Adrenal gland (tissue), 9 donors: ENCODE measurements at regions not wholly inside any gene's neighbourhood (a gene's known extent, or its start where the extent isn't known, plus 50 kb on each side); places are given as distances from the start of the nearest gene placed in this dataset.
A peak's percentile ranks its signal among the peaks of the same experiment; 100 is the strongest.

ENCODE experiments used
- DNase-seq, 7 donors: peaks; one replicate each; pipeline ENCODE4 v3.0.0-alpha.2; 2019 to 2020
- H3K27ac ChIP-seq, 5 donors: fragments of 200-600 bp; sonication (generic) in 4 of 5; 1 replicate in 3 of 5; 2 replicates in 2 of 5; pipeline versions ENCODE4 v1.5.1 to v1.8.0; 2016 to 2020; ENCODE audit warnings: mild to moderate bottlenecking in 1 of 5
- H3K27me3 ChIP-seq: fragments of 200-600 bp; 2 replicates; pipeline ENCODE4 v1.8.0; 2021
- H3K36me3 ChIP-seq, 2 donors: fragments of 200-600 bp; replicated peaks in 1 of 2; 1 replicate in 1 of 2; 2 replicates in 1 of 2; pipeline versions ENCODE4 v1.5.1 to v1.8.0; 2018 to 2022
- H3K4me1 ChIP-seq, 2 donors: fragments of 200-600 bp; replicated peaks in 1 of 2; 1 replicate in 1 of 2; 2 replicates in 1 of 2; pipeline versions ENCODE4 v1.5.1 to v1.8.0; 2018 to 2021
- H3K4me3 ChIP-seq, 4 donors: fragments of 200-600 bp; sonication (generic) in 3 of 4; one replicate each; pipeline ENCODE4 v1.5.1; 2016 to 2018
- H3K9me3 ChIP-seq, 3 donors: fragments of 200-600 bp; sonication (generic) in 1 of 3; replicated peaks in 1 of 3; 1 replicate in 2 of 3; 2 replicates in 1 of 3; pipeline versions ENCODE4 v1.5.1 to v1.8.0; 2016 to 2021
- CTCF ChIP-seq, 6 experiments: fragments of 450-650 bp in 4 of 6; fragments of 200-600 bp in 2 of 6; sonication (generic) in 1 of 6; IDR thresholded peaks; 1 replicate in 5 of 6; 2 replicates in 1 of 6; pipeline versions ENCODE4 v1.5.1 to v1.8.0; 2016 to 2021; ENCODE audit warnings: antibody characterized with exemption in 6 of 6, mild to moderate bottlenecking in 2 of 6, moderate library complexity in 1 of 6
- POLR2A ChIP-seq, 2 donors: fragments of 450-650 bp; IDR thresholded peaks; one replicate each; pipeline ENCODE4 v1.6.1; 2017; ENCODE audit warnings: antibody characterized with exemption in 2 of 2, mild to moderate bottlenecking in 2 of 2, moderate library complexity in 1 of 2
- WGBS, 4 donors: extraction: QIAGEN DNeasy Blood & Tissue Kit in 2 of 4; methylation state at CpG; one replicate each; pipeline versions ENCODE4 v1.1.5 to v1.1.7; 2013 to 2017; 5-methylcytosine and 5-hydroxymethylcytosine counted together
- intact Hi-C, 2 donors: fragments of 100-400 bp; cut with DNase I; formaldehyde crosslinking; loops; one replicate each; pipeline versions ENCODE4 v1.14.1 to v1.15.0; 2022 to 2023
- donor health status: healthy with polysubstance abuse.
- donor health status: Bipolar disorder and iron deficiency.
- donor health status: DM: yes; HTN: yes; CAD: no.
- donor health status: DM: no; HTN: no; CAD: no.
- donor health status: DM: no; HTN: no; CAD: no.

GRCh38 chr2:37849911-37850310, 75.2 kb upstream of the RMDN2 start:
- no peak overlapping the region for H3K27ac ChIP-seq
- no peak overlapping the region for H3K4me3 ChIP-seq
- peaks cover 3% of the 10 kb centered on the region for H3K27me3 ChIP-seq
- no peak for DNase-seq
- no peaks in the 10 kb centered on the region for H3K9me3 ChIP-seq
- TF ChIP-seq CTCF (IDR thresholded peaks at IDR 0.05) (no peak), POLR2A (IDR thresholded peaks at IDR 0.05) (no peak)
- peaks cover 0 to 15% of the 10 kb centered on the region in 2 donors for H3K4me1 ChIP-seq
- H3K36me3 ChIP-seq = no peaks in the 10 kb centered on the region
- WGBS, 4 donors = 58 to 77% (median 66%) methylated on average over 2 of the region's 2 CpGs
- intact Hi-C loops = no loop called here

GRCh38 chr2:37851428-37851827, 73.7 kb upstream of the RMDN2 start:
- H3K9me3 ChIP-seq = no peaks in the 10 kb centered on the region
- intact Hi-C loops = no loop called here
- H3K27me3 ChIP-seq = no peaks in the 10 kb centered on the region
- H3K27ac ChIP-seq = peak overlapping the region in 1 of 5 donors; percentile 2
- no peaks in the 10 kb centered on the region for H3K36me3 ChIP-seq
- TF ChIP-seq CTCF (IDR thresholded peaks at IDR 0.05) = no peak
- TF ChIP-seq POLR2A (IDR thresholded peaks at IDR 0.05) = no peak
- H3K4me1 ChIP-seq = peaks cover 0 to 30% of the 10 kb centered on the region in 2 donors
- 44 to 57% (median 54%) methylated on average over 4 of the region's 4 CpGs for WGBS, 4 donors
- no peak overlapping the region for H3K4me3 ChIP-seq
- no peak for DNase-seq

- DNase-seq = no peak
- no peaks in the 10 kb centered on the region for H3K9me3 ChIP-seq
- no peaks in the 10 kb centered on the region for H3K27me3 ChIP-seq
- no peak overlapping the region for H3K4me3 ChIP-seq
- TF ChIP-seq POLR2A (IDR thresholded peaks at IDR 0.05) (no peak), CTCF (IDR thresholded peaks at IDR 0.05) (no peak)
- H3K36me3 ChIP-seq = no peaks in the 10 kb centered on the region
- WGBS, 4 donors = 49 to 61% (median 54%) methylated on average over 3 of the region's 3 CpGs
- peaks cover 0 to 32% of the 10 kb centered on the region in 2 donors for H3K4me1 ChIP-seq
- peak overlapping the region in 1 of 5 donors; percentile 0 for H3K27ac ChIP-seq
- intact Hi-C loops = no loop called here
Measured at GRCh38 chr2:37851828-37852584, 73.1 kb upstream of the RMDN2 start.

- DNase-seq = no peak
- TF ChIP-seq CTCF (IDR thresholded peaks at IDR 0.05) = no peak
- TF ChIP-seq POLR2A (IDR thresholded peaks at IDR 0.05) = no peak
- no peaks in the 10 kb centered on the region for H3K36me3 ChIP-seq
- no peak overlapping the region for H3K4me3 ChIP-seq
- intact Hi-C loops = no loop called here
- no peak overlapping the region for H3K27ac ChIP-seq
- WGBS, 4 donors = 93 to 100% (median 100%) methylated on average over 1 of the region's 1 CpG; no CpG with 5 or more reads in 1 of the 4 donors
- H3K27me3 ChIP-seq = no peaks in the 10 kb centered on the region
- peaks cover 0 to 35% of the 10 kb centered on the region in 2 donors for H3K4me1 ChIP-seq
- no peaks in the 10 kb centered on the region for H3K9me3 ChIP-seq
Measured at GRCh38 chr2:37852585-37853014, 72.5 kb upstream of the RMDN2 start.
